ENCODE measurements at regions not wholly inside any gene's neighbourhood (a gene's known extent, or its start where the extent isn't known, plus 50 kb on each side); places are given as distances from the start of the nearest gene placed in this dataset.

DNA sequence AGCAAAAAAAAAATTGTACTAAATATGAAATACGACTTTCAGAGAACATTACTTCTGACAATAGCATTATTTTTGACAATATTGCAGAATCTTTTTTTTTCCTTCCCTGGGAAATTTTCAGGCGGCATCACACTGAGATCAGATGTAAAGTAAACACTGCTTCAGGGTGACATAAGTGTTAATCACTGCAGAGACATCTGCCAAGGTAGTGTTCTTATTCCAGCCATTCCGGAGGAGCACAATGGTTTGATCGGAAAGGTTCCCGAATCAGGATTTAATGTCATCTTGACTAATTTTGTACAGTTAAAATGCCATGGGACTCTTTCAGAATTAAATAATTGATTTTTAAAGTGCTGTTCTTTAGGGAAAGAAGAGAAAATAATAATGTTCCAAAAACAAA, 56.7 kb upstream of the ZNF236 start:
- TF ChIP-seq CTCF (IDR thresholded peaks at IDR 0.05) (no peak), POLR2A (IDR thresholded peaks at IDR 0.05) (no peak)

All from transverse colon (tissue), 3 donors.